ENCODE measurements at regions not wholly inside any gene's neighbourhood (a gene's known extent, or its start where the extent isn't known, plus 50 kb on each side); places are given as distances from the start of the nearest gene placed in this dataset.
"Not testable (repeated sequence)": the region's sequence is repeated elsewhere in the genome, so short reads cannot be mapped to it uniquely, and the experiment has no call there.

DNA sequence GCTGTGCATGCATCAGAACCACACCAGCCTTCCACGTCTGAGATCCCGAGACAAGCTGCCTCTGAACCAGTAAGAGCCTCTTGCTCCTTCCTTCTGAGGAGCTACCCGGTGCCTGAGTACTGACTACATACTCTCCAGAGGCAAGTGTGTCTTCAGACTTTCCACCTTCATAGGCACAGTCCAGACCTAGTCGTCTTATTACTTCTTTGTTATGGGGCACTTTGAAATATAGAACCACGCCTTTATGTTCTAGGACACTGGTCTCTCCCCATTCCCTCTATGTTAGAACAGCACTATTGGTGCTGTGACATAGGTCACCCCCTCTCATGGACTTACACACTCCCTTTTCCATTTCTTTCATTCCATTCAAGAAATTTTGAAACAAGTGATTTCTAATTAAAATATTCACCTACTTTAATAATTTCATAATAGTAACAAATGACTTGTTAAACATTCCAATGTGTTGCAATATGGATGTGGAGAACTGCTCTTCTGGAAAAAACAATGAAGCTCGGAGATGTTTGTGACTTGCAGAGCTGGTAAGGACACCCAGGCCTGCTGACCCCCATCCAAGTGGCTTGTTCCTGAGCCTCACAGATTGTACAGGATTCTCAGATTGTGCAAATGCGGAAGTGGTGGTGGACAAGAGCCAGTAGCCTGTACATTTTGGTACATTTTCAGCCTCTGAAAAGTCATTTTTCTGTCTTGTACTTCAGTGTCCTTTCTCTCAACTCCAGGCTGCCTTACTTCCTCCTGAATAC lies 76.1 kb upstream of the SIPA1L2 start:
- no peak overlapping the region for H3K27ac ChIP-seq
- peak; percentile 67 for DNase-seq (ENCODE audit: low spot score)
- no peaks in the 10 kb centered on the region for H3K9me3 ChIP-seq
- no peaks in the 10 kb centered on the region for H3K4me1 ChIP-seq
- no peak overlapping the region for H3K4me3 ChIP-seq
- TF ChIP-seq CTCF (IDR thresholded peaks at IDR 0.05): no peak
- H3K36me3 ChIP-seq: no peaks in the 10 kb centered on the region
- no peaks in the 10 kb centered on the region for H3K27me3 ChIP-seq

DNA sequence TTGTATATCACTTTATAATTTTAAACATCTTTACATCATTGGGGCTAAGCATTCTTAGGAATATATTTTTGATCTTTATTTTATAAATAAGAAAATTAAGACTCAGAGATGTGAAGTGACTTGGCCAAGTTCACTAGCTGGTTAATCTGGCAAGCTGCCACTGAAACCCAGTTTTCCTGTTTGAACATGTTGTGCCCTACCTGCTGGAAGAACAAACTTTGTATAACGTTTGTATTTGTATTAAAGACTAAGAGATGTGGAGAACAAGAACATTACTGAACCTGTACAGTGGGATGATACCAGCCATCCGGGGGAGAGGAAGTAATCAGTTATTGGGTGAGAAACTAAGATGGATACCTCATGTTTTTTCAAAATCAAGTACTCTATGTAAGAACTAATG lies 77.2 kb upstream of the SIPA1L2 start:
- TF ChIP-seq CTCF (IDR thresholded peaks at IDR 0.05): no peak
- Histone ChIP-seq H3K9me3 (no peaks in the 10 kb centered on the region), H3K4me3 (no peak overlapping the region), H3K36me3 (no peaks in the 10 kb centered on the region), H3K27ac (no peak overlapping the region), H3K27me3 (no peaks in the 10 kb centered on the region), H3K4me1 (no peaks in the 10 kb centered on the region)
- no peak for DNase-seq (ENCODE audit: low spot score)

- Histone ChIP-seq H3K36me3 (no peaks in the 10 kb centered on the region), H3K4me3 (no peak overlapping the region), H3K4me1 (no peaks in the 10 kb centered on the region), H3K9me3 (peaks cover 0 to 11% of the 10 kb centered on the region in 2 donors), H3K27me3 (no peaks in the 10 kb centered on the region), H3K27ac (no peak overlapping the region)
- TF ChIP-seq CTCF (IDR thresholded peaks at IDR 0.05): no peak
- no peak for DNase-seq (ENCODE audit: low spot score)
These were observed 79.5 kb upstream of the SIPA1L2 start for GRCh38 chr1:232709386-232709785.

DNA sequence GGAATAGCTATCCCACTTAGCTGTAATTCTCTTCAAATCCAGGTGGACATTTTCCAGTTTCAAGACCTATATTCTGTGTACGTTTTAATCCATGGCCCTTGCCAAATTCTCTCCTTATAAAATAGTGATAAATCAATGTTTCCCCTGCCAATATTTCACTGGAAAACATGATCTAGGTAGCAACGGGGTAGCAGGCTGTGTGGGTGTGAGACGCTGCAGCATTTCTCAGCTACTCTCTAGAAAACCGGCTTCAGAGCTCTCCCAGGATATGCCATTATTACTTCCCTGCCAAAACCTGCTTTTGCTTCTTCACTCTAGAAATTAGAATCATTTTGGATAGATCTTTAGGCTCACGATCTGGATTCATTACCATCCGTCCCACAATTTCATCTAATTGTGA lies 82.1 kb upstream of the SIPA1L2 start:
- no peaks in the 10 kb centered on the region for H3K4me1 ChIP-seq
- H3K9me3 ChIP-seq: peaks cover 0 to 14% of the 10 kb centered on the region in 2 donors
- no peak for TF ChIP-seq CTCF (IDR thresholded peaks at IDR 0.05)
- no peaks in the 10 kb centered on the region for H3K36me3 ChIP-seq
- no peaks in the 10 kb centered on the region for H3K27me3 ChIP-seq
- no peak overlapping the region for H3K27ac ChIP-seq
- no peak for DNase-seq (ENCODE audit: low spot score)
- no peak overlapping the region for H3K4me3 ChIP-seq

DNA sequence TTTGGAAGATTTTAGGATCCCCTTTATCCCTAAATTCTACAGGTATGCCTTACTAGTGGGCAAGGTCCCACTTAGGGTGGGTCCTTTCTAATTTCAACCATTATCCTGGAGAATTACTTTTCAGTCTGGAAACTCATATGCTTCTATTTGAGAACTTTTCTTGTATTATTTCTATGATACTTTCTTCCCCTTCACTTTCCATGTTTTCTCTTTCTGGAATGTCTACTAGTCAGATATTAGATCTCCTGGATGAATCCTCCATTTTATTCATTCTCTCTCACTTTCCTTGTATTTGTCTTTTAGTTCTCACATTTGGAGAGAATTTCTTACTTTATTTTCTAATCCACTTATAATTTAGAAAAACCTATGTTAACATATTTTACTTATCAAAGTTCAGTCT lies 83.9 kb upstream of the SIPA1L2 start:
- Histone ChIP-seq H3K4me3 (no peak overlapping the region), H3K36me3 (no peaks in the 10 kb centered on the region), H3K27ac (no peak overlapping the region), H3K4me1 (no peaks in the 10 kb centered on the region), H3K27me3 (no peaks in the 10 kb centered on the region), H3K9me3 (peaks cover 0 to 14% of the 10 kb centered on the region in 2 donors)
- TF ChIP-seq CTCF (IDR thresholded peaks at IDR 0.05): no peak
- DNase-seq (ENCODE audit: low spot score): no peak

DNA sequence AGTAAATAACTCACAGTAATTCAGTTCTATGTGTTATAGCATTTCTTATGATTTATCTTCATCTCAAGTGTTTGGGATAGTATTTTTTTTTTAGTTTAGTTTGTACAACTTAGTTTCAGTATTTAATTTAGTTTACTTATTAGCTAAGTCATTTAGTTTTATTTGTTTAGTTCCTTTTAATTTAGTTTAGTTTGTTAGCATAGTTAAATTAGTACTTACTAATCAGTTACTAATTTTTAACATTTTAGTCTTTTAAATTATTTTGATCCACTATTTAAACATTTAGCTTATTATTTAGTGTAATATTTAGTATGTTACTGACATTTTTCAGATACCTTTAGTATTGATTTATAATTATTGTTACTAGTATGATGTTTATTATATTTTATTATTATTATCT lies 85.2 kb upstream of the SIPA1L2 start:
- H3K36me3 ChIP-seq: no peaks in the 10 kb centered on the region
- no peak overlapping the region for H3K4me3 ChIP-seq
- DNase-seq (ENCODE audit: low spot score): no peak
- TF ChIP-seq CTCF (IDR thresholded peaks at IDR 0.05): no peak
- no peaks in the 10 kb centered on the region for H3K27me3 ChIP-seq
- H3K4me1 ChIP-seq: no peaks in the 10 kb centered on the region
- H3K27ac ChIP-seq: no peak overlapping the region
- peaks cover 0 to 17% of the 10 kb centered on the region in 2 donors for H3K9me3 ChIP-seq

DNA sequence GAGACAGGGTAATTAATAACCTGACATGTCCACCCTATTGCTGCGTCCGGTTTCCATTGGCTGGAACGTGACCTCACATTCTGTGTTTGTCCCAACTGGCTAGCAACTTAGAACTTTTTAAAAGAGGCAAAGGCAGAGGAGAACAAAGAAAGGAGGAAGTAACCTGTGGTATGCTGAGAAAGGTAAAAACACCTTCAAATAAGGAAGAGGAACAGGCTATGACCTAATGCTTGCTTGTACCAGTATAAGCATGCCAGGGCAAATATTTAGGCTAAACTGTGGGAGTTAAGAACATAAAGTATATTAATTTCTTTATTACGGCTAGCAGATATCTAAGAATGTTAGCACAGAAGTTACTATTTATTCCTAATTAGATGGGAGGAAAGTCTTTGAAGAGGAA lies 87.3 kb upstream of the MAP10 start:
- not testable (repeated sequence) for H3K36me3 ChIP-seq; H3K4me1 ChIP-seq; H3K27me3 ChIP-seq; DNase-seq (ENCODE audit: low spot score); H3K27ac ChIP-seq; H3K4me3 ChIP-seq
- H3K9me3 ChIP-seq: peaks cover 0 to 17% of the 10 kb centered on the region in 2 donors

Measured in right atrium auricular region (tissue), 2 donors.